HG03108 (cell line): ENCODE measurements at regions not wholly inside any gene's neighbourhood (a gene's known extent, or its start where the extent isn't known, plus 50 kb on each side); places are given as distances from the start of the nearest gene placed in this dataset.

ENCODE experiments used
- ATAC-seq: cut with Tn5 transposase; IDR thresholded peaks from one replicate; pipeline ENCODE4 v1.9.1; 2021; ENCODE audit warnings: moderate library complexity; ENCODE audit not compliant: unreplicated experiment

GRCh38 chr16:86210403-86211193 lies 299.7 kb upstream of the FOXF1 start:
- ATAC-seq, result no peak

GRCh38 chr16:86211265-86211664 lies 299.1 kb upstream of the FOXF1 start:
- ATAC-seq, result no peak

GRCh38 chr16:86211800-86212199 lies 298.5 kb upstream of the FOXF1 start:
- ATAC-seq, result no peak

- ATAC-seq, result no peak
Observed at GRCh38 chr16:86212706-86213436, 297.5 kb upstream of the FOXF1 start.

- no peak for ATAC-seq
Observed at GRCh38 chr16:86213437-86214205, 296.7 kb upstream of the FOXF1 start.

GRCh38 chr16:86214326-86215232 lies 295.7 kb upstream of the FOXF1 start:
- ATAC-seq, result no peak

- no peak for ATAC-seq
Observed at GRCh38 chr16:86215233-86215978, 294.9 kb upstream of the FOXF1 start.

GRCh38 chr16:86215979-86216585 lies 294.2 kb upstream of the FOXF1 start:
- no peak for ATAC-seq

- no peak for ATAC-seq
Observed at GRCh38 chr16:86216591-86216990, 293.7 kb upstream of the FOXF1 start.

- no peak for ATAC-seq
Observed at GRCh38 chr16:86217001-86217890, 293.1 kb upstream of the FOXF1 start.

- ATAC-seq, result no peak
Observed at GRCh38 chr16:86217891-86218270, 292.4 kb upstream of the FOXF1 start.

- ATAC-seq, result no peak
Observed at GRCh38 chr16:86218479-86219170, 291.7 kb upstream of the FOXF1 start.

GRCh38 chr16:86219655-86220445 lies 290.5 kb upstream of the FOXF1 start:
- no peak for ATAC-seq

- ATAC-seq, result no peak
Observed at GRCh38 chr16:86220561-86220960, 289.8 kb upstream of the FOXF1 start.

- no peak for ATAC-seq
Observed at GRCh38 chr16:86221085-86221484, 289.2 kb upstream of the FOXF1 start.

GRCh38 chr16:86222547-86222946 lies 287.8 kb upstream of the FOXF1 start:
- ATAC-seq, result no peak

GRCh38 chr16:86222965-86223551 lies 287.3 kb upstream of the FOXF1 start:
- no peak for ATAC-seq
